SW 1271 (cell line): ENCODE measurements at regions not wholly inside any gene's neighbourhood (a gene's known extent, or its start where the extent isn't known, plus 50 kb on each side); places are given as distances from the start of the nearest gene placed in this dataset.
"Not testable (repeated sequence)": the region's sequence is repeated elsewhere in the genome, so short reads cannot be mapped to it uniquely, and the experiment has no call there.

Source experiments
- DNase-seq, 2 experiments: peaks; one replicate each; lab custom pipeline; 2025; lab: John Stamatoyannopoulos, UW

DNA sequence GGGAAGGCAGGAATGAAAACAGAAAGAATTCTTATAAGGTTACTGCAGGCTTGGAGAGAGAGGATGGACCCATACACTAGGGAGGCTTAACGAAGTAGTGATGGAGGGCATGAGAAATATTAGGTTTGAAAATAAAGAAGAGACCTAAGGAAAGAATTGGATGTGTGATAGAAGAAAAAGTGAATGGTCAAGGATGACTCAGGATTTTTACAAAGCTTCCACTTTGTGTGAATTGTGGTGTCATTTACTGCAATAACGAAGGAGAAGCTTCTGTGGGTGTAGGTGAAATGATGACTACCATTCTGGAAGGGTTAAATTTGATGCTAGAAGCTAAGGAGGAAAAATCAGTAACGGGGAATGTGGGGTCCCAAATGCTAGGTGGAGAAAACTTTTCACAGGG is 191.2 kb downstream of the UTRN start:
- DNase-seq, result no peak

DNA sequence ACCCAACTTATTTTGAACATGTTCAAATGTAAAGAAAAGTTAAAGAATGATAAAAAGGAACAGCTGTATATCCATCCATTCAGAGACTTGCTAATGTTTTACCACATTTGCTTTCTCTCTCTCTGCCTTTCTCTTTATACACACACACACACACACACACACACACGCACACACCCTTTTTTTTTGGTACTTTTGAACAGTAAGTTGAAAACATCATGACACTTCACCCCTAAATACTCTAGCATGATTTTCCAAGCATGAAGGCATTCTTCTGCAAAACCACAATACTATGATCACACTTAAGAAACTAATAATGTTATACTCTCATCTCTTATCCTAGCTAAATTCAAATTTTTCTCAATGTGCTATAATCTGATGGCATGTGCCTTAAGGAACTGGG is 192.3 kb downstream of the UTRN start:
- no peak for DNase-seq

DNA sequence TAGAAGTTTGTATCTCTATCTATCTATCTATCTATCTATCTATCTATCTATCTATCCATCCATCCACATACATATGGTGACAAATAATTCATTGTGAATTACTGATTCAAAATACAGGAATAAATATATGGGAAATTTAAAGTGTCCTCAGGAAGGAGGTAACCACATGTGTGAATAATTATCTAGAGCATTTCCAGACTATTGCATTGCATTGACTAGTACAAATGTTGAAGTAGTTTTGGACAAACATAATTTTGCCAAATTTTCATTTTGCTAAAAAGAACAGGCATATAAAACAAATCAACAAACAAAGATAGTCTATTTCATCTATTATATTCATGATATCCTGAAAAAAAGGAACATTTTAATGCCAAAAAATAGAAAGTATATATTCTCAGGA is 192.7 kb downstream of the UTRN start:
- no peak for DNase-seq

DNA sequence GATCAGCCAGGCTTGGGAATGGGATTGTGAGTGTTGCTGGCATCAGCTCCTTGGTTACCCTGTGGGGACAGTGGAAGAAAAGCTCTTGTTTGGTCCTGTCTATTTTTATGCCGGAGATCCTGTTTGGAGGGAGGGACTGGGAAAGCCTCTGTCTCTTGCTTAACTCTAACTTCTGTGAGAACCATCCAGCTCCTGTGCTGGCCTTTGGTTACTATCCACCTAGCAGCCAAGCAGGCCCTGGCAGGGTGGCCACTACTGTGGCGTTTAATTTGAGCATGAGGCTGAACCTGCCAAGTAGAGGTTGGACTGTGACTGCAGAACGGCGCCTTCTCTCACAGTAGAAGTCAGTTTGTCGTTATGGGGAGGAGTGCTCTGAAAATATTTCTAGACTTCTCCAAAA is 193.3 kb downstream of the UTRN start:
- no peak for DNase-seq

DNA sequence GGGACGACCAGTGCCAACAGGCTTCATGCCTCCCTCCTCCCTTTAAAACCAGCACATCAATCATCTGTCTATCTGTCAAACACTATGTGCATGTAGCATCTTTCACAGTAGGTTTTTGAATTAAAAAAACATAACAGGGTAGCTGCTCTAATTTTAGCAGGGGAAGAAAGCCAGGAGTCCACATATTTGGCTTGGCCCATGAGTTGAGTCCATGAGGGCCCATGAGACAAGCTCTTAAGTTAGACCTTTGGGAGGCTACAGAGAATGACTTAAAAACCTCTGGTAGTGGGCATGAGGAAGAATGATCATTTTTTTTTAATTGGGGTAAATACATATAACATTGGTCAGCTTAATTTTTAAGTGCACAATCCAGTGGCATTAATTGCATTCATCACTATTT is 194.9 kb downstream of the UTRN start:
- DNase-seq, result no peak

- no peak for DNase-seq
Observed at GRCh38 chr6:144480473-144480872, 195.3 kb downstream of the UTRN start.

GRCh38 chr6:144481527-144481926 is 196.4 kb downstream of the UTRN start:
- DNase-seq, result no peak

DNA sequence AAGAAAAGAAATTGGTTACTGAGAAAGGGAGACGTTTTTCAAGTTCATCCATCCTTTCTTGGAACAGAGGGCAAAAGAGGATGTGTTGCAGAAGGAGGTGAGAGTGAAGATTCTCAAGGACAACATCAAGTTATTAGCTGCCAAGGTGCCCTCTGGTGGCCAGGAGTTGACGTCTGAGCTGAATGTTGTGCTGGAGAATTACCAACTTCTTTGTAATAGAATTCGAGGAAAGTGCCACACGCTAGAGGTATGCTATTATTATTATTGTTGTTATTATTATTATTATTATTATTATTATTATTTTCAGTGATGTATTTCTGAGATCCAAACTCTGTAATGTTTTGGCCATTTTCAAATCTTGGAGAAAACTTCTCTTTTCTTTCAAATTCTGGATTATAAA is 197.0 kb downstream of the UTRN start:
- DNase-seq, result peak; percentile 53 to 80

DNA sequence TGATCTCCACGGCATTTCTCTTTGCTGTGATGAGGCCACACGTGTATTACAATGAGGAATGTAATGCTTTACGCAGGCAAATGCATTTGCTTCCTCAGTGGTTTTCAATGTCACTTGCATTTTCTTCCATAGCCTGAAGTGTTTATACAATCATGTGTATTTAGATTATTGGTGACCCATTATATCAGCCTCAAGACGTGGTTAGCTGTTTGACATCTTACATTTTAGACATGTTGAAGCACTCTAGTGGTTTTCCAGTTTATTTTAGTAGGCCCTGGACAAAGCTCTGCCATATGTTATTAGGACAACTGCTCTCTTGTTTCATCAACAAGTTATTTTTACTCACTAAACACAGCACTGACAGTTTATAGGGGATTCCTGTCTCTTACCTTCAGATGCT is 200.4 kb downstream of the UTRN start:
- DNase-seq, result no peak

GRCh38 chr6:144488590-144488989 is 203.5 kb downstream of the UTRN start:
- DNase-seq, result no peak

GRCh38 chr6:144493035-144493910 is 208.1 kb downstream of the UTRN start:
- no peak for DNase-seq

DNA sequence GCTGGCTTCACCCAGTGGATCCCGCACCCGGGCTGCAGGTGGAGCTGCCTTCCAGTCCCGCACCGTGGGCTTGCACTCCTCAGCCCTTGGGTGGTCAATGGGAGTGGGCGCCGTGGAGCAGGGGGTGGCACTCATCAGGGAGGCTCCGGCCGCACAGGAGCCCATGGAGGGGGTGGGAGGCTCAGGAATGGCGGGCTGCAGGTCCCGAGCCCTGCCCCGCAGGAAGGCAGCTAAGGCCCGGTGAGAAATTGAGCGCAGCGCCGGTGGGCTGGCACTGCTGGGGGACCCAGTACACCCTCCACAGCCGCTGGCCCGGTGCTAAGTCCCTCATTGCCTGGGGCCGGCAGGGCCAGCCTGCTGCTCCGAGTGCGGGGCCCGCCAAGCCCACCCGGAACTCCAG is 209.9 kb downstream of the UTRN start:
- not testable (repeated sequence) for DNase-seq

- no peak for DNase-seq
Observed at GRCh38 chr6:144497650-144498049, 212.5 kb downstream of the UTRN start.

- no peak for DNase-seq
Observed at GRCh38 chr6:144500892-144501291, 215.8 kb downstream of the UTRN start.

DNA sequence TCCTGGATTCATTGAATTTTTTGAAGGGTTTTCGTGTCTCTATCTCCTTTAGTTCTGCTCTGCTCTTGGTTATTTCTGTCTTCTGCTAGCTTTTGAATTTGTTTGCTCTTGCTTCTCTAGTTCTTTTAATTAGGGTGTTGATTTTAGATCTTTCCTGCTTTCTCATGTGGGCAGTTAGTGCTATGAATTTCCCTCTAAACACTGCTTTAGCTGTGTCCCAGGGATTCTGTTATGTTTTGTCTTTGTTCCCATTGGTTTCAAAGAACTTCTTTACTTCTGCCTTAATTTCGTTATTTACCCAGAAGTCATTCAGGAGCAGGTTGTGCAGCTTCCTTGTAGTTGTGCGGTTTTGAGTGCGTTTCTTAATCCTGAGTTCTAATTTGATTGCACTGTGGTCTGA is 220.1 kb downstream of the UTRN start:
- DNase-seq, result not testable (repeated sequence)

DNA sequence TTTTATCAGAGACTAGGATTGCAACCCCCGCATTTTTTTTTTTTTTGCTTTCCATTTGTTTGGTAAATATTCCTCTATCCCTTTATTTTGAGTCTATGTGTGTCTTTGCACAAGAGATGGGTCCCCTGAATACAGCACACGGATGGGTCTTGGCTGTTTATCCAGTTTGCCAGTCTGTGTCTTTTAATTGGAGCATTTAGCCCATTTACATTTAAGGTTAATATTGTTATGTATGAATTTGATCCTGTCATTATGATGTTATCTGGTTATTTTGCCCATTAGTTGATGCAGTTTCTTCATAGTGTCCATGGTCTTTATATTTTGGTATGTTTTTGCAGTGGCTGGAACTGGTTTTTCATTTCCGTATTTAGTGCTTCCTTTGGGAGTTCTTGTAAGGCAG is 220.9 kb downstream of the UTRN start:
- DNase-seq, result not testable (repeated sequence)

DNA sequence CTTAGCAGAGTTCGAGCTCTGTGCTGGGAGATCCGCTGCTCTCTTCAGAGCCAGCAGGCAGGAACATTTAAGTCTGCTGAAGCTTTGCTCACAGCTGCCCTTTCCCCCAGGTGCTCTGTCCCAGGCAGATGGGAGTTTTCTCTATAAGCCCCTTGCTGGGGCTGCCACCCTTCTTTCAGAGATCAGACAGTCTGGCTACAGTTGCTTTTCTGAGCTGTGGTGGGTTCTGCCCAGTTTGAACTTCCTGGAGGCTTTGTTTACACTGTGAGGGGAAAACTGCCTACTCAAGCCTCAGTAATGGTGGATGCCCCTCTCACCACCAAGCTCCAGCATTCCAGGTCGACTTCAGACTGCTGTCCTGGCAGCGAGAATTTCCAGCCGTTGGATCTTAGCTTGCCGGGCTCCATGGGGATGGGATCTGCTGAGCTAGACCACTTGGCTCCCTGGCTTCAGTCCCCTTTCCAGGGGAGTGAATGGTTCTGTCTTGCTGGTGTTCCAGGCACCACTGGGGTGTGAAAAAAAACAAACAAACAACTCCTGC is 222.7 kb downstream of the UTRN start:
- DNase-seq, result not testable (repeated sequence)

DNA sequence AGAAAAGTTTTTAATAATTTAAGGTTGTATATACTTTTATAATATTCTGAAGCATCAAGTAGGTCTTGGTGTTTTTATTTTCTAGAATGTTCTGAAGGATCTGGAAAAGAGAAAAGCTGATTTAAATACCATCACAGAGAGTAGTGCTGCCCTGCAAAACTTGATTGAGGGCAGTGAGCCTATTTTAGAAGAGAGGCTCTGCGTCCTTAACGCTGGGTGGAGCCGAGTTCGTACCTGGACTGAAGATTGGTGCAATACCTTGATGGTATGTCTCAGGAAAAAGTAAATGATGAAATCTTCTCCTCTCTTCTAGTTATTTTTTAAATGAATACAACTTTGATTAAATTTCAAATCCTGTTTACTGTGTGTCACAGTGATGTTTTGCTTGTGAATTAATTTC is 225.7 kb downstream of the UTRN start:
- no peak for DNase-seq

DNA sequence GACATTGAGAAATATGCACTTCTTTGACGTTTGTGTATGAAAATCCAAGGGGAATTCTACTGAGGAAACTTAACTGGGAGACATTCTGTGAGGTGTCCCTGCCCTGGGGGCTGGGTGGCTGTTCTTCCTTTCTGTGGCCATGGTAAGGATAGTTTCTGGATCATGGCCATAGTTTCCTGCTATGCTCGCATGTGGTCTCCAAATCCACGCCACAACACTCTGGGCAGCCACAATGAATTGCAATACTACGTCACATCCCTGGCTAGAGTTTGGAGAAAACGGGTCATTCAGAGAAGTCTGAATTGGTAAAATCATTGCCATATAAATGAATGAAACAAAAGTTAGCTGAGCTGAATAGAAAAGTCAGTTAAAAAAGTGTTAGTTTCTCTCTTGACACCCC is 230.6 kb downstream of the UTRN start:
- DNase-seq, result no peak

GRCh38 chr6:144519426-144519825 is 234.3 kb downstream of the UTRN start:
- no peak for DNase-seq

- no peak for DNase-seq
Observed at GRCh38 chr6:144528743-144529425, 243.7 kb downstream of the UTRN start.

GRCh38 chr6:144530118-144530517 is 245.0 kb downstream of the UTRN start:
- no peak for DNase-seq

DNA sequence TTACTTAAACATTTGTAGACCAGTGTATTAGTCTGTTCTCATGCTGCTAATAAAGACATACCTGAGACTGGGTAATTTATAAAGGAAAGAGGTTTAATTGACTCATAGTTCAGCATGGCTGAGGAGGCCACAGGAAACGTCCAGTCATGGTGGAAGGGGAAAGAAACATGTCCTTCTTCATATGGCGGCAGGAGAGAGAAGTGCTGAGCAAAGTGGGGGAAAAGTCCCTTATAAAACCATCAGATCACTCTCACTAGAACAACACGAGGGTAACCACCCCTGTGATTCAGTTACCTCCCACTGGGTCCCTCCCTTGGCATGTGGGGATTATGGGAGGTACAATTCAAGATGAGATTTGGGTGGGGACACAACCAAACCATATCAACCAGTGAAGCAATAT is 247.1 kb downstream of the UTRN start:
- DNase-seq, result not testable (repeated sequence)
